ENCODE measurements at regions not wholly inside any gene's neighbourhood (a gene's known extent, or its start where the extent isn't known, plus 50 kb on each side); places are given as distances from the start of the nearest gene placed in this dataset.

DNA sequence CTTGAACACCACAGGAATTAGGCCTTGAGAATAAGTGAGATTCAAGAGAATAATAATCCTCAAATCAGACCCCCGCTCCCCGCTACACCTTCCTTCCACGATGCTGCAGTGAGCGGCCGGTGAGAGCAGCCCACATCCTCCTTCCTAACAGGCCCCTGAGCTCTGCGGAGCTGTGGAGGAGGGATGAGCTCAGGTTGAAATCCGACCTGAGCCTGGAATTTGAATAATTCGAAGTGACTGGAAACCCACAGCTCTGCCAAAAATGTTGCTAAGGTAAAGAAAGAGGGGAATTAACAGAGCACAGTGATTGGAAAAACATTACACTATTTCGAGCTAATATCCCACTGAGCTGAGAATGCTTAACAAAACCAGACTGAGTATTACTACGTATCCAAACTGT lies 90.0 kb downstream of the URB2 start:
- TF ChIP-seq, protein P1, sequence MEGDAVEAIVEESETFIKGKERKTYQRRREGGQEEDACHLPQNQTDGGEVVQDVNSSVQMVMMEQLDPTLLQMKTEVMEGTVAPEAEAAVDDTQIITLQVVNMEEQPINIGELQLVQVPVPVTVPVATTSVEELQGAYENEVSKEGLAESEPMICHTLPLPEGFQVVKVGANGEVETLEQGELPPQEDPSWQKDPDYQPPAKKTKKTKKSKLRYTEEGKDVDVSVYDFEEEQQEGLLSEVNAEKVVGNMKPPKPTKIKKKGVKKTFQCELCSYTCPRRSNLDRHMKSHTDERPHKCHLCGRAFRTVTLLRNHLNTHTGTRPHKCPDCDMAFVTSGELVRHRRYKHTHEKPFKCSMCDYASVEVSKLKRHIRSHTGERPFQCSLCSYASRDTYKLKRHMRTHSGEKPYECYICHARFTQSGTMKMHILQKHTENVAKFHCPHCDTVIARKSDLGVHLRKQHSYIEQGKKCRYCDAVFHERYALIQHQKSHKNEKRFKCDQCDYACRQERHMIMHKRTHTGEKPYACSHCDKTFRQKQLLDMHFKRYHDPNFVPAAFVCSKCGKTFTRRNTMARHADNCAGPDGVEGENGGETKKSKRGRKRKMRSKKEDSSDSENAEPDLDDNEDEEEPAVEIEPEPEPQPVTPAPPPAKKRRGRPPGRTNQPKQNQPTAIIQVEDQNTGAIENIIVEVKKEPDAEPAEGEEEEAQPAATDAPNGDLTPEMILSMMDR (IDR thresholded peaks at IDR 0.05; ENCODE audit: poor library complexity, severe bottlenecking): no peak
- TF ChIP-seq EZH2 (IDR thresholded peaks at IDR 0.05; ENCODE audit: borderline replicate concordance, insufficient read depth, low read length, poor library complexity, severe bottlenecking) (no peak), POLR2AphosphoS5 (IDR thresholded peaks at IDR 0.05) (no peak), EP300 (conservative IDR thresholded peaks at IDR 0.05; ENCODE audit: poor library complexity, severe bottlenecking) (no peak), SMC3 (conservative IDR thresholded peaks at IDR 0.05; ENCODE audit: poor library complexity) (no peak), RAD21 (conservative IDR thresholded peaks at IDR 0.05) (no peak)
